ENCODE measurements at regions not wholly inside any gene's neighbourhood (a gene's known extent, or its start where the extent isn't known, plus 50 kb on each side); places are given as distances from the start of the nearest gene placed in this dataset.

- no peak overlapping the region for H3K27ac Mint-ChIP-seq
- Histone ChIP-seq H3K27me3 (ENCODE audit: insufficient read depth, low read length) (no peaks in the 10 kb centered on the region), H2BK15ac (ENCODE audit: low read depth, low read length) (no peak overlapping the region), H2BK20ac (ENCODE audit: low read depth, low read length, poor library complexity, severe bottlenecking) (no peak overlapping the region), H4K5ac (ENCODE audit: insufficient read length, low read depth, low read length) (no peak overlapping the region), H2AFZ (ENCODE audit: low read length) (no peak overlapping the region), H3K9me3 (ENCODE audit: control insufficient read depth, low read depth, low read length) (no peaks in the 10 kb centered on the region), H2BK12ac (ENCODE audit: insufficient read length, low read depth, low read length) (no peak overlapping the region), H3K4me2 (ENCODE audit: insufficient read depth, insufficient read length, low read length) (no peak overlapping the region), H3T11ph (ENCODE audit: low read length) (no peak overlapping the region), H3K4ac (ENCODE audit: low read depth, low read length) (no peak overlapping the region), H3K9ac (ENCODE audit: extremely low read depth, insufficient read length, low read length) (no peak overlapping the region), H4K8ac (replicated peaks; ENCODE audit: insufficient read length, low read depth, low read length) (no peak overlapping the region), H2BK5ac (ENCODE audit: insufficient read length, low read length) (no peak overlapping the region), H3K27ac (ENCODE audit: insufficient read length, low read depth, low read length) (no peak overlapping the region), H2AK5ac (ENCODE audit: insufficient read length, low read length) (no peak overlapping the region), H3K23me2 (ENCODE audit: insufficient read length, low read depth, low read length, poor library complexity, severe bottlenecking) (no peaks in the 10 kb centered on the region), H4K20me1 (ENCODE audit: control insufficient read depth, insufficient read depth, insufficient read length) (no peaks in the 10 kb centered on the region), H4K91ac (ENCODE audit: insufficient read length, low read depth, low read length) (no peak overlapping the region), H3K56ac (ENCODE audit: insufficient read length, low read depth, low read length) (no peak overlapping the region), H3K18ac (ENCODE audit: insufficient read length, low read depth, low read length) (no peak overlapping the region), H3K79me1 (ENCODE audit: insufficient read depth, low read depth, low read length, poor library complexity, severe bottlenecking) (no peaks in the 10 kb centered on the region), H3K4me1 (ENCODE audit: insufficient read depth, low read length) (peaks cover 8% of the 10 kb centered on the region; the same call in 1 of the 2 replicates), H2BK120ac (ENCODE audit: low read depth, low read length, poor library complexity, severe bottlenecking) (no peak overlapping the region), H3K79me2 (ENCODE audit: insufficient read depth, low read length) (no peaks in the 10 kb centered on the region), H3K23ac (ENCODE audit: insufficient read length, low read depth, low read length) (no peak overlapping the region), H3K14ac (ENCODE audit: insufficient read depth, low read length) (no peak overlapping the region)
- H3K27me3 Mint-ChIP-seq (ENCODE audit: low read depth), result peaks cover 13% of the 10 kb centered on the region
- no peaks in the 10 kb centered on the region for H3K36me3 Mint-ChIP-seq (ENCODE audit: insufficient read depth in 1 of 3, low read depth in 3 of 3)
- WGBS (ENCODE audit: extremely low coverage, insufficient read length, low lambda C conversion rate), result no CpG with 5 or more reads among the region's 5 CpGs
- no peak for DNase-seq
- H3K4me3 Mint-ChIP-seq, result no peak overlapping the region
- no peak for TF ChIP-seq CTCF (conservative IDR thresholded peaks at IDR 0.05)
- H3K9me3 Mint-ChIP-seq, result no peaks in the 10 kb centered on the region
- H3K4me1 Mint-ChIP-seq, result peaks cover 40 to 50% of the 10 kb centered on the region in 2 experiments
Observed at GRCh38 chr10:30702860-30703259, 73.3 kb upstream of the LYZL2 start.

Measured in H9 (cell line).